Progenitor cell of endocrine pancreas (in vitro differentiated cells): ENCODE measurements at regions not wholly inside any gene's neighbourhood (a gene's known extent, or its start where the extent isn't known, plus 50 kb on each side); places are given as distances from the start of the nearest gene placed in this dataset.

Source experiments
- DNase-seq: peaks from one replicate; pipeline ENCODE4 v3.0.0; 2021; ENCODE audit warnings: low spot score; ENCODE audit not compliant: unreplicated experiment
- H3K27ac Mint-ChIP-seq: 2 replicates; pipeline ENCODE4 v1.8.0; 2021; ENCODE audit warnings: mild to moderate bottlenecking, moderate library complexity, mixed read lengths
- H3K27me3 Mint-ChIP-seq: 2 replicates; pipeline ENCODE4 v1.8.0; 2021; ENCODE audit warnings: mixed read lengths
- H3K36me3 Mint-ChIP-seq: 2 replicates; pipeline ENCODE4 v1.8.0; 2022; ENCODE audit warnings: mixed read lengths; ENCODE audit not compliant: insufficient read depth
- H3K4me1 Mint-ChIP-seq: 2 replicates; pipeline ENCODE4 v1.8.0; 2021; ENCODE audit warnings: low read depth, mixed read lengths
- H3K4me3 Mint-ChIP-seq: 2 replicates; pipeline ENCODE4 v1.8.0; 2021; ENCODE audit warnings: low read depth, mild to moderate bottlenecking, moderate library complexity, mixed read lengths
- H3K9me3 Mint-ChIP-seq: 2 replicates; pipeline ENCODE4 v1.8.0; 2021; ENCODE audit warnings: low read depth, mixed read lengths
- CTCF ChIP-seq: fragments of 200-600 bp; sonication (generic); IDR thresholded peaks from one replicate; pipeline ENCODE4 v1.5.0; 2021; ENCODE audit warnings: antibody characterized with exemption, mild to moderate bottlenecking; ENCODE audit not compliant: unreplicated experiment

GRCh38 chr4:173661001-173661400 is 131.0 kb upstream of the HAND2 start:
- TF ChIP-seq CTCF, result no peak
- H3K36me3 Mint-ChIP-seq, result no peaks in the 10 kb centered on the region
- no peaks in the 10 kb centered on the region for H3K27me3 Mint-ChIP-seq
- no peak overlapping the region for H3K27ac Mint-ChIP-seq
- H3K4me1 Mint-ChIP-seq, result no peaks in the 10 kb centered on the region
- no peak overlapping the region for H3K4me3 Mint-ChIP-seq
- peaks cover 2% of the 10 kb centered on the region for H3K9me3 Mint-ChIP-seq
- DNase-seq, result no peak

GRCh38 chr4:173656898-173657297 is 126.9 kb upstream of the HAND2 start:
- H3K36me3 Mint-ChIP-seq, result no peaks in the 10 kb centered on the region

GRCh38 chr4:173652283-173652931 is 122.4 kb upstream of the HAND2 start:
- Mint-ChIP-seq H3K27me3 (no peaks in the 10 kb centered on the region), H3K36me3 (no peaks in the 10 kb centered on the region), H3K4me3 (no peak overlapping the region), H3K9me3 (no peaks in the 10 kb centered on the region), H3K27ac (no peak overlapping the region), H3K4me1 (no peaks in the 10 kb centered on the region)
- no peak for TF ChIP-seq CTCF
- DNase-seq, result no peak

More at GRCh38 chr4:173656898-173657297, 126.9 kb upstream of the HAND2 start:
- H3K4me3 Mint-ChIP-seq, result no peak overlapping the region
- no peaks in the 10 kb centered on the region for H3K9me3 Mint-ChIP-seq
- DNase-seq, result no peak
- no peak overlapping the region for H3K27ac Mint-ChIP-seq
- no peaks in the 10 kb centered on the region for H3K27me3 Mint-ChIP-seq
- no peak for TF ChIP-seq CTCF
- H3K4me1 Mint-ChIP-seq, result no peaks in the 10 kb centered on the region

- DNase-seq, result no peak
- Mint-ChIP-seq H3K4me1 (no peaks in the 10 kb centered on the region), H3K9me3 (no peaks in the 10 kb centered on the region), H3K27me3 (no peaks in the 10 kb centered on the region), H3K36me3 (no peaks in the 10 kb centered on the region), H3K4me3 (no peak overlapping the region), H3K27ac (no peak overlapping the region)
- TF ChIP-seq CTCF, result no peak
Measured at GRCh38 chr4:173651651-173652282, 121.7 kb upstream of the HAND2 start.

GRCh38 chr4:173647902-173648301 is 117.9 kb upstream of the HAND2 start:
- H3K9me3 Mint-ChIP-seq, result no peaks in the 10 kb centered on the region
- TF ChIP-seq CTCF, result no peak
- H3K4me3 Mint-ChIP-seq, result no peak overlapping the region
- DNase-seq, result no peak
- H3K27ac Mint-ChIP-seq, result no peak overlapping the region
- no peaks in the 10 kb centered on the region for H3K36me3 Mint-ChIP-seq
- peaks cover 4% of the 10 kb centered on the region for H3K4me1 Mint-ChIP-seq
- H3K27me3 Mint-ChIP-seq, result no peaks in the 10 kb centered on the region
